ENCODE measurements at regions not wholly inside any gene's neighbourhood (a gene's known extent, or its start where the extent isn't known, plus 50 kb on each side); places are given as distances from the start of the nearest gene placed in this dataset.

GRCh38 chr10:16227674-16228073, 209.1 kb upstream of the PTER start:
- Histone ChIP-seq H2AFZ (ENCODE audit: low read depth, low read length) (no peak overlapping the region), H3K9me3 (ENCODE audit: insufficient read depth, low read length) (no peaks in the 10 kb centered on the region), H3K4me2 (ENCODE audit: low read length) (no peak overlapping the region), H3K4me1 (ENCODE audit: low read length) (no peaks in the 10 kb centered on the region), H4K20me1 (ENCODE audit: insufficient read depth, low read length) (no peaks in the 10 kb centered on the region), H3K79me2 (ENCODE audit: low read length) (no peaks in the 10 kb centered on the region), H3K9ac (ENCODE audit: low read length) (no peak overlapping the region), H3K4me3 (ENCODE audit: low read length) (no peak overlapping the region), H3K27me3 (ENCODE audit: low read depth, low read length) (no peaks in the 10 kb centered on the region), H3K36me3 (replicated peaks; ENCODE audit: low read depth, low read length) (no peaks in the 10 kb centered on the region), H3K27ac (ENCODE audit: low read length) (no peak overlapping the region)
- no peak for TF ChIP-seq CTCF (IDR thresholded peaks at IDR 0.05; ENCODE audit: low read depth, low read length)
- TF ChIP-seq EZH2phosphoT487 (IDR thresholded peaks at IDR 0.05; ENCODE audit: low read depth), result no peak

GRCh38 chr10:16231176-16231575, 205.6 kb upstream of the PTER start:
- no peak overlapping the region for H3K27ac ChIP-seq (ENCODE audit: low read length)
- TF ChIP-seq CTCF (IDR thresholded peaks at IDR 0.05; ENCODE audit: low read depth, low read length), result no peak
- TF ChIP-seq EZH2phosphoT487 (IDR thresholded peaks at IDR 0.05; ENCODE audit: low read depth), result no peak
- no peaks in the 10 kb centered on the region for H3K27me3 ChIP-seq (ENCODE audit: low read depth, low read length)
- no peaks in the 10 kb centered on the region for H3K79me2 ChIP-seq (ENCODE audit: low read length)
- H3K4me2 ChIP-seq (ENCODE audit: low read length), result no peak overlapping the region
- no peaks in the 10 kb centered on the region for H4K20me1 ChIP-seq (ENCODE audit: insufficient read depth, low read length)
- H3K4me1 ChIP-seq (ENCODE audit: low read length), result no peaks in the 10 kb centered on the region
- no peak overlapping the region for H2AFZ ChIP-seq (ENCODE audit: low read depth, low read length)
- no peaks in the 10 kb centered on the region for H3K36me3 ChIP-seq (replicated peaks; ENCODE audit: low read depth, low read length)
- H3K9me3 ChIP-seq (ENCODE audit: insufficient read depth, low read length), result no peaks in the 10 kb centered on the region
- H3K4me3 ChIP-seq (ENCODE audit: low read length), result no peak overlapping the region
- H3K9ac ChIP-seq (ENCODE audit: low read length), result no peak overlapping the region

DNA sequence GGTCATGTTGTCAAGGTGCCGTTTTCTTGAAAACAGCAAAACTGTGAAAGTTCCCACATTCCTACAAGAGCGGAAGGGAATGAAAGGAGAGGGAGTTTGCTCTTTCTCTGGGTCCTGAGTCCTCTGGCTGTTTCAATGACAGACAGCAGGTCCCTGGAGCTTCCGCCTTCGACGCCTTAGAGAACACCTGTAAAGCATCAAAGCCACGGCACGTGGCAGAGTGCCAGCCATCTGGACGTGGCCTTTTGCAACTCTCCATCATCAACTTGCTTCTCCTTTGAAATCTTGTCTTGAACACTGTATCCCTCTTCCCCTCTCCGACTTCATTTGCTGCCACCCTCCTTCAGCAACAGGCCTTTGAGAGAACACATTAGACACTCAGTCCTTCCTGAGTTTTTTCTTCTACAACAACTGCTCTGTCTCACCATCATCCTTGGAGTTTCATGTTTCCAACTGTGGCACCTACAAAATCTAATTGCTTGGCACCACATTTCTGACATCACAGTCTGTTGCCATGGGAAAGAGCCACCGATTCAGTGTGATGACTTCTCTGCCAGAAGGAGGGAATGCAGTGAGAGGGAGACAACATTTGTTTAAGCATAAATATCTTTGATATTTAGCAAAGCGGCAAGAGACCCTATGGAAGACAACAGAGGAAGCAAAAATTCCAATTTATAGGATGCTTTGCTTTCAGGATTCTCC, 204.9 kb upstream of the PTER start:
- no peak overlapping the region for H3K4me3 ChIP-seq (ENCODE audit: low read length)
- H4K20me1 ChIP-seq (ENCODE audit: insufficient read depth, low read length), result no peaks in the 10 kb centered on the region
- H3K36me3 ChIP-seq (replicated peaks; ENCODE audit: low read depth, low read length), result no peaks in the 10 kb centered on the region
- H3K9ac ChIP-seq (ENCODE audit: low read length), result no peak overlapping the region
- H3K4me1 ChIP-seq (ENCODE audit: low read length), result no peaks in the 10 kb centered on the region
- H3K4me2 ChIP-seq (ENCODE audit: low read length), result no peak overlapping the region
- no peaks in the 10 kb centered on the region for H3K9me3 ChIP-seq (ENCODE audit: insufficient read depth, low read length)
- no peaks in the 10 kb centered on the region for H3K27me3 ChIP-seq (ENCODE audit: low read depth, low read length)
- no peak overlapping the region for H2AFZ ChIP-seq (ENCODE audit: low read depth, low read length)
- H3K79me2 ChIP-seq (ENCODE audit: low read length), result no peaks in the 10 kb centered on the region
- no peak overlapping the region for H3K27ac ChIP-seq (ENCODE audit: low read length)
- TF ChIP-seq CTCF (IDR thresholded peaks at IDR 0.05; ENCODE audit: low read depth, low read length), result no peak
- no peak for TF ChIP-seq EZH2phosphoT487 (IDR thresholded peaks at IDR 0.05; ENCODE audit: low read depth)

GRCh38 chr10:16232441-16232840, 204.4 kb upstream of the PTER start:
- Histone ChIP-seq H3K27me3 (ENCODE audit: low read depth, low read length) (no peaks in the 10 kb centered on the region), H4K20me1 (ENCODE audit: insufficient read depth, low read length) (no peaks in the 10 kb centered on the region), H3K4me1 (ENCODE audit: low read length) (no peaks in the 10 kb centered on the region), H3K4me3 (ENCODE audit: low read length) (no peak overlapping the region), H3K36me3 (replicated peaks; ENCODE audit: low read depth, low read length) (no peaks in the 10 kb centered on the region), H3K79me2 (ENCODE audit: low read length) (no peaks in the 10 kb centered on the region), H3K9ac (ENCODE audit: low read length) (no peak overlapping the region), H3K9me3 (ENCODE audit: insufficient read depth, low read length) (no peaks in the 10 kb centered on the region), H2AFZ (ENCODE audit: low read depth, low read length) (no peak overlapping the region), H3K4me2 (ENCODE audit: low read length) (no peak overlapping the region), H3K27ac (ENCODE audit: low read length) (no peak overlapping the region)
- TF ChIP-seq CTCF (IDR thresholded peaks at IDR 0.05; ENCODE audit: low read depth, low read length), result no peak
- TF ChIP-seq EZH2phosphoT487 (IDR thresholded peaks at IDR 0.05; ENCODE audit: low read depth), result no peak

Data from OCI-LY3 (cell line).